HS-27A (cell line): ENCODE measurements at regions not wholly inside any gene's neighbourhood (a gene's known extent, or its start where the extent isn't known, plus 50 kb on each side); places are given as distances from the start of the nearest gene placed in this dataset.
"Not testable (repeated sequence)": the region's sequence is repeated elsewhere in the genome, so short reads cannot be mapped to it uniquely, and the experiment has no call there.

Source experiments
- DNase-seq: peaks from one replicate; pipeline ENCODE4 v3.0.0-alpha.2; 2012; ENCODE audit warnings: low read depth, missing footprints

- DNase-seq: no peak
Measured at GRCh38 chr3:90068783-90069182, 961.4 kb downstream of the EPHA3 start.

GRCh38 chr3:90069748-90070147, 962.3 kb downstream of the EPHA3 start:
- DNase-seq: peak; percentile 35

GRCh38 chr3:90076136-90076535, 968.7 kb downstream of the EPHA3 start:
- no peak for DNase-seq

- DNase-seq: no peak
Measured at GRCh38 chr3:90080988-90081387, 973.6 kb downstream of the EPHA3 start.

- not testable (repeated sequence) for DNase-seq
Measured at GRCh38 chr3:90086297-90086696, 978.9 kb downstream of the EPHA3 start.

GRCh38 chr3:90087703-90088102, 980.3 kb downstream of the EPHA3 start:
- DNase-seq: no peak

- peak; percentile 58 for DNase-seq
Measured at GRCh38 chr3:90091549-90091948, 984.1 kb downstream of the EPHA3 start.

GRCh38 chr3:90092994-90093393, 985.6 kb downstream of the EPHA3 start:
- DNase-seq: peak; percentile 11

- no peak for DNase-seq
Measured at GRCh38 chr3:90095811-90096210, 988.4 kb downstream of the EPHA3 start.

- DNase-seq: no peak
Measured at GRCh38 chr3:90099493-90099892, 992.1 kb downstream of the EPHA3 start.

GRCh38 chr3:90102146-90102545, 994.7 kb downstream of the EPHA3 start:
- DNase-seq: no peak

- no peak for DNase-seq
Measured at GRCh38 chr3:90121326-90121725, 1013.9 kb downstream of the EPHA3 start.

- no peak for DNase-seq
Measured at GRCh38 chr3:90128391-90128790, 1021.0 kb downstream of the EPHA3 start.

GRCh38 chr3:90129730-90130129, 1022.3 kb downstream of the EPHA3 start:
- no peak for DNase-seq

- no peak for DNase-seq
Measured at GRCh38 chr3:90132197-90132596, 1024.8 kb downstream of the EPHA3 start.

GRCh38 chr3:90134090-90134489, 1026.7 kb downstream of the EPHA3 start:
- no peak for DNase-seq

- DNase-seq: no peak
Measured at GRCh38 chr3:90136456-90137191, 1029.2 kb downstream of the EPHA3 start.

- DNase-seq: no peak
Measured at GRCh38 chr3:90145094-90145860, 1037.9 kb downstream of the EPHA3 start.

- no peak for DNase-seq
Measured at GRCh38 chr3:90180096-90180495, 1072.7 kb downstream of the EPHA3 start.

- no peak for DNase-seq
Measured at GRCh38 chr3:90180543-90180942, 1073.1 kb downstream of the EPHA3 start.

- DNase-seq: peak; percentile 12
Measured at GRCh38 chr3:90182291-90182976, 1075.0 kb downstream of the EPHA3 start.

- DNase-seq: peak; percentile 58
Measured at GRCh38 chr3:90184861-90185260, 1077.4 kb downstream of the EPHA3 start.

- not testable (repeated sequence) for DNase-seq
Measured at GRCh38 chr3:90197383-90197782, 1090.0 kb downstream of the EPHA3 start.
